GM19025 (cell line): ENCODE measurements at regions not wholly inside any gene's neighbourhood (a gene's known extent, or its start where the extent isn't known, plus 50 kb on each side); places are given as distances from the start of the nearest gene placed in this dataset.

Source experiments
- ATAC-seq: cut with Tn5 transposase; IDR thresholded peaks from one replicate; pipeline ENCODE4 v1.9.1; 2021; ENCODE audit warnings: mild to moderate bottlenecking, low read depth, moderate library complexity; ENCODE audit not compliant: unreplicated experiment

DNA sequence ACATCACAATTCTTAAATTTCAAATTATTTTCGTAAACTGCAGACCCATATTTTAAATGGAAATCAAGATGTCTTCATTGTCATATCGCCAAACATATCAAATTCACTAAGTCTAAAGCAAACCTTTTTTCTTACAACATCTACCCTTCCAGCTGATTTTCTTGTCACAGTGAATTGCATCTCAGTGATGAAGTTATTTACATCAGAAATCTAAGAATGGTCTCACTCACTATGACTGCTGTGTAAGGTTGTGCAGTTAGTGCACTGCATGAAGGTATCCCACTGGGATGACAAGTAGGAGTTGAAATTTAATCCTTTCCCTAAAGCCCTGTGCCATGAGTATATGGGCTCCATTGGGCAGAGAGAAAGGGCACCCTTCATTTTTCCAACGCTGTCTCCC is 399.4 kb upstream of the ITGA1 start:
- no peak for ATAC-seq

DNA sequence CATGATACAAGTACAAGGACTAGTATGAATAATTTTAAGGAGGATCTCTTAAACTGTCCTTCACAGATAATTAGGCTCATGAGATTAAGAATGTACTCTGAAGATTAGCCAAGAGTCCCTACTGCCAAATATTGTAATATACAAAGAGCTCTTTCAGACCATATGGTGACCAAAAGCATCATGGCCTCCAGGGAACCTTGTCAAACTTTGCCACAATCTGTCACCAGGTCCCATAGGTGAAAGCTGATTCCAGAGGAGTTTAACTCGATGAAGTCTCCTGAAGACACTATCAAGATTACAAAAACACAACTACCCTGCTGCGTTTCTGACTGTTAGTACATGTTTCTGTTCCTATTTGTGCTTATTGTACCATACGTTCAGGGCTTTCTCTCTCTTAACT is 395.4 kb upstream of the ITGA1 start:
- ATAC-seq: no peak

DNA sequence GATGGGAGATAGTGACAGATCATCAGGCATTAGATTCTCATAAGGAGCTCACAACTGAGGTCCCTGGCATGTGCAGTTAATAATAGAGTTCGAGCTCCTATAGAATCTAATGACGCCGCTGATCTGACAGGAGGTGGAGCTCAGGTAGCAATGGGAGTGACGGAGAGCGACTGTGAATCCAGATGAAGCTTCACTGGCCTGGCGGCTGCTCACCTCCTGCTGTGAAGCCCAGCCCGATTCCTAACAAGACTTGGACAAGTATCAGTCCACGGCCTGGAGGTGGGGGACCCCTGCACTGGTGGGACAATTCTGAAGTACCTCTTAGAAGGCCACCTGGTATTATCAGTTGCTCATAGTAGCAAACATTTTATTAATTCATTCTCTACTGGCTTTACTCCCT is 377.9 kb upstream of the ITGA1 start:
- no peak for ATAC-seq

DNA sequence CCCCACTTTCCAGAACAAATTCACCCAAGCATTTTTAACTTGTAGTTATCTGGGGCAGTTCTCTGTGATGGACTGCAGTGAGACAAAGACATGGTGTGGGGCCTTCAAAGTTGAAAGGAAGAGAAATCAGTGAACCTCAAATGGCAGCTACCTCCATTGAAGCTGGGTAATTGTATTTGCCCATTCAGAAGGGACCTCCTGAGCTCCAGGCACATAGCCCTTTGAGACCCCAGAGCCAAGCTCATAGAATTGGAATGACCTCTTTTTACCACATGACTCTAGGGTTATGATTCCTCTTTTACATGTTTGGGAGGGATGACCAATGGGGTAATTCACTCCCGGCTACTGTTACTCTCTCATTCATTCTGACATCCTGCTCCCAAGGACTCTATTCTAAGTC is 368.4 kb upstream of the ITGA1 start:
- ATAC-seq: no peak

- ATAC-seq: no peak
Observed at GRCh38 chr5:52427615-52428014, 360.1 kb upstream of the ITGA1 start.

GRCh38 chr5:52428977-52429489 is 358.7 kb upstream of the ITGA1 start:
- no peak for ATAC-seq

DNA sequence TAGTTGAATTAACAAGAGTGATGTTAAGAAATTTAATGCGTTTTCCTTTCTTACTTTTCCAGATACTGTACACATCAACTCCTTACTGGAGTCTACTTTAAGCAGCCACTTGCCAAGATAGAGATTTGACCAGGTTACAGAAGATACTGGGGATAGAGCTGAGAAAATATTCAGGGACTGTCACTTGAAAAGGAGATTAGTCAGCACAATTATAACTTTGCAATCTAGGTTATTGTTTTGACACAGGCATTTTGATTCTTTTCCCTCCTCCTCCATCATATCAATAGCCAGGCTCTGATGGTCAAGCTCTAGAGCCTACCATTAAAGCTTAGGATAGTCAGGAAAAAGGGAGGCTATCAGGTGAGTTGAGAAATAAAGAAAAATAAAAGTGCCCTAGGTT is 345.9 kb upstream of the ITGA1 start:
- ATAC-seq: no peak

GRCh38 chr5:52443187-52443586 is 344.5 kb upstream of the ITGA1 start:
- no peak for ATAC-seq

- ATAC-seq: no peak
Observed at GRCh38 chr5:52448111-52448510, 339.6 kb upstream of the ITGA1 start.

- ATAC-seq: no peak
Observed at GRCh38 chr5:52449516-52449915, 338.2 kb upstream of the ITGA1 start.

GRCh38 chr5:52452098-52452497 is 335.6 kb upstream of the ITGA1 start:
- no peak for ATAC-seq

DNA sequence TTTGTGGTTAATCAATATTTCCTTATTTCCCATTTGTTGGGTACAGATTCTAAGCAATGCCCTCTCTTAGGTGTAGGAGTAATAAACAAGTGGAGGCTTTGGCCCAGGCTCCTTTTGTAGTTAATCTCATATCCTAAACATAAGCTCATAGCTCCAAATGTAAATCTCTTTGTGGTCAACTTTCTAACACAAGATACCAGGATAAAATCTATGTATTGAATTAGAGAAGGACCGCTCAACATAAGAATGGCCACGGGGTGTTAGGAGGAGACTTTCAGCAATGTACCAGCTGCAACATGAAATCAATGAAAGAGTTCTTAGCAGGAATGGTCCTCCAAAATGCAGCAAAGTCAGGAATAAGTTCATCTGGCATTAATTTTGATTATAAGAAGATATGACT is 334.5 kb upstream of the ITGA1 start:
- no peak for ATAC-seq

DNA sequence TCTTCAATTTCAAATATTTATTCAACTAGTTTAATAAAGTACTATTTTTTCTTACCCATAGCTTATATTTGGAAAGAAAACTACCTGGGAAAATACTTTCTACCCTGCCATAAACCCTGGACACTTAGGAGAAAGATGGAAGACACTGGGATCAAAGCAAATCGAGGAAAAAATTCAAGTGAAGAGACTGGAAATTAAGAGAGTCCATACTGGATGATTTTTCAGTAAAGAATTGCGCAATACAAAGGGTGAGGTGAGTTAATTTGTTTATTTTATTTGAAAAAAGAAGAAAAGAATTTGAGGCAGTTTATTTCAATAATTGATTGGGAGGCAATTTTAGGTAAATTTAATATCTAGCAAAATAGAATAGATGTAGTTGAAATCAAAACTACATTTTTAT is 331.8 kb upstream of the ITGA1 start:
- ATAC-seq: no peak

GRCh38 chr5:52457810-52458209 is 329.9 kb upstream of the ITGA1 start:
- ATAC-seq: no peak

GRCh38 chr5:52466113-52466512 is 321.6 kb upstream of the ITGA1 start:
- ATAC-seq: no peak

DNA sequence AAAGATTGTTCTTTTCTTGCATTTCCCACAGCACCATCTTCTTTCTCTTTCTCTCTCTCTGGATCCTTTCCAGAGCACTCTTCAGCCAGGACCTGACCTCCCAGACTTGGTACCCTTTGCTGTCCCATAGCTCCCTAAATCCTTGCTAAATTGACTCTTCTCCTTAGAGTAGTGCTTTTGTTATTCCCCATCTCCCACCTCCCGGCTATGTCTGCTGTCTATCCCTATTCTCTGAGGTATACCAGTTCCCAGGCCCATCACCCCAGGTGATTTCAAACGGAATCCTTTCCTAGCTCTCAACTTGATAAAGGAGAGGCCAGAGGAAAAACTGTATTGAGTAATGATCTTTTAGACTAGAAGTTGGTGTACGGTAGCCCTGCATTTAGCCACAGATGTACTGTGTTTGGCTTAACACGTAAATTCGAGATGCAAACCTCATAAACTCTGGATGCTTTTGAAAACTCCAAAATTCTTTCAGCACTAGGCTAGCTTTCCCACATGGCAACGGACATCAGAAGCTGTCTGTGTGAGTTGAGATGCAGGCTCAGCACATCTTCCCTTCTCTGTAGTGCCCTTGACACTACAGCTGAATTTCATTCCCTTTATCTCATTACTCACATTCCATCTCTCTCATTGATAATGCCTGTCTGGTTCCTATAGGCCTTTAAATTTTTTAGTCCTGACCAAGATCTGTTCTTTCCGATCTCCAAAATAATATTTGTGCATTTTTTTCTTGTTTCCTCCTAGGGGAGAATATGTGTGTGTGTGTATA is 320.8 kb upstream of the ITGA1 start:
- ATAC-seq: no peak

- no peak for ATAC-seq
Observed at GRCh38 chr5:52468976-52469375, 318.7 kb upstream of the ITGA1 start.

GRCh38 chr5:52469420-52469819 is 318.3 kb upstream of the ITGA1 start:
- peak; percentile 66 for ATAC-seq

GRCh38 chr5:52469835-52470234 is 317.9 kb upstream of the ITGA1 start:
- ATAC-seq: peak; percentile 11

- ATAC-seq: no peak
Observed at GRCh38 chr5:52476346-52476745, 311.4 kb upstream of the ITGA1 start.

DNA sequence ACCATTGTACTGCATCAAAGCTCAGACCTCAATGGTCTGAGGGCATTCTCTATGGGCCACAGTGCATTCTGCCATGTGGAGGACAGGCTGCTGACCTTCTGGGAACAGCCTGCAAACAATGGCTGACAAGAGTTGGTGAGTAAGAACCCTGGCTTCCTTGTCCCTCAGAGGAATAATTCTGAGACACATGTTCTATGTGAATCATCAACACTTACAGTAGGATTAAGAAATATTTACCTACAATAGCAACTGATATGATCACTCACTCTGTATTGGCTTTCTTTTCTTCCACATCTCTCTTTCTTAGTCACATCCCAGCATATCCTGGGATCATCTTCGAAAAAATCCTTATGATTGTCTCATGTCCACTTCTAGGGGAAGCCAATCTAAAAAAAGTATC is 306.5 kb upstream of the ITGA1 start:
- ATAC-seq: no peak

DNA sequence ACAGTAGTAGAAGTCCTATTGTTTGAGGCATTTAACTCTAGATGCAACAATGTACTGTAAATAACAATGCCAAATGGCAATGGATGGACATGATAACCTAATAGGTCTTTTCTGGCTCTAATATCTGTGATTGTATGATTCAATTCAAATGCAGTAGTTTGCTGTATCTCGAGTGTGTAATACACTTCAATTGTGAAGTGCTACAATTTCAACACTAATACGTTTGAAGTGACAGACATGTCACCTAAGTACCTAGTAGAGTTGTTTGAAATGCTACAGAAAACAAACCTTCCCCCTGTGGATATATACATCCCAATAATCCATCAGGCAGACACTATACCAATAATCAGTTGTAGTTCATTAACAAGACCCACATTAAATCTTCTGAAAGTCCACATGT is 305.9 kb upstream of the ITGA1 start:
- ATAC-seq: no peak
